Esophagus muscularis mucosa (tissue), 4 donors: ENCODE measurements at regions not wholly inside any gene's neighbourhood (a gene's known extent, or its start where the extent isn't known, plus 50 kb on each side); places are given as distances from the start of the nearest gene placed in this dataset.

Experiments
- CTCF ChIP-seq, 3 experiments: fragments of 200-600 bp in 2 of 3; fragments of 450-650 bp in 1 of 3; sonication (generic) in 2 of 3; IDR thresholded peaks; one replicate each; pipeline ENCODE4 v1.5.1; 2017 to 2019; ENCODE audit warnings: antibody characterized with exemption in 3 of 3, mild to moderate bottlenecking in 2 of 3, moderate library complexity in 1 of 3
- EP300 ChIP-seq: sonication (generic); formaldehyde crosslinking; IDR thresholded peaks from one replicate; pipeline ENCODE4 v1.6.1; 2017; ENCODE audit warnings: antibody characterized with exemption
- POLR2A ChIP-seq: fragments of 450-650 bp; IDR thresholded peaks from one replicate; pipeline ENCODE4 v1.6.1; 2017; ENCODE audit warnings: antibody characterized with exemption, moderate library complexity, mild to moderate bottlenecking, low read depth
- POLR2AphosphoS5 ChIP-seq, 2 donors: sonication (generic); formaldehyde crosslinking; IDR thresholded peaks; one replicate each; pipeline ENCODE4 v1.6.1; 2017; ENCODE audit warnings: antibody characterized with exemption in 2 of 2

DNA sequence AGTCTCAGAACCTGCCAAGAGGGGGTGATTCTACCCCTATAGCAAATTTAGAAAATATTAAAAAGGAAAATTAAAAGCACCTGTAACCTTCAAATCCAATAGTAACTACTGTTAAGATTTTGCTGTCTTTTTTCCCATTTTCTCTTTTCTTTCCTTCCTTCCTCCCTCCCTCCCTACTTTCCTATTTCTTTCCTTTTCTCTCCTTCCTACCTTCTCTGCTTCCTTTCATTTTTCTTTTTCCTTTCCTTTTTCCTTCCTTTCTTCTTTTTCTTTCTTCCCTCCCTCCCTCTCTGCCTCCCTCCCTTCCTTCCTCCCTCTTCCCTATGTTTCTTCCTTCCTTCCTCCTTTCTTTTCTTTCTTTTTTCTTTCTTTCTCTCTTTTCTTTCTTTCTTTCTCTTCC is 120.2 kb upstream of the KCTD7 start:
- TF ChIP-seq CTCF (IDR thresholded peaks at IDR 0.05) (no peak), POLR2A (no peak), EP300 (no peak), POLR2AphosphoS5 (IDR thresholded peaks at IDR 0.05) (no peak)
